ENCODE measurements at regions not wholly inside any gene's neighbourhood (a gene's known extent, or its start where the extent isn't known, plus 50 kb on each side); places are given as distances from the start of the nearest gene placed in this dataset.

DNA sequence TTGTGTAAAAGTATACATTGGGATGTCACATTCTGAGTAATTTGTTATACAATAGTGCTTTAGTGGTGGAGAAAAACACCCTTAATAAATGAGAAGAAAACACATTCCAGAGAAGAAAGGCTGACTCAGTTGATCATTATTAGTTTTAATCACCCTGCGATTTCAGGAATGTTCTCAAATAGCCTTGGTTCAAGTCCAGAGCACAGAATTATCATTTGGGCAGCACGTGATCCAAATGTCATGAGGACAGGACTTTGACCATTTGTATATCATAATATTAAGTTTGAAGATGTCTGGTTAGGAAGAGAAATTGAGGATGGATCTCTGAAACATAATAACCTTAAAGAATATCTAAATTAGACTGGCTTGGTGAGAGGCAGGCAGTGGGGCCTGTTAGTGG lies 1434.3 kb upstream of the TENM3 start:
- DNase-seq (ENCODE audit: low read depth) = no peak
- no peak overlapping the region for H3K4me3 ChIP-seq (ENCODE audit: low read depth, low read length)
- TF ChIP-seq, protein P1, sequence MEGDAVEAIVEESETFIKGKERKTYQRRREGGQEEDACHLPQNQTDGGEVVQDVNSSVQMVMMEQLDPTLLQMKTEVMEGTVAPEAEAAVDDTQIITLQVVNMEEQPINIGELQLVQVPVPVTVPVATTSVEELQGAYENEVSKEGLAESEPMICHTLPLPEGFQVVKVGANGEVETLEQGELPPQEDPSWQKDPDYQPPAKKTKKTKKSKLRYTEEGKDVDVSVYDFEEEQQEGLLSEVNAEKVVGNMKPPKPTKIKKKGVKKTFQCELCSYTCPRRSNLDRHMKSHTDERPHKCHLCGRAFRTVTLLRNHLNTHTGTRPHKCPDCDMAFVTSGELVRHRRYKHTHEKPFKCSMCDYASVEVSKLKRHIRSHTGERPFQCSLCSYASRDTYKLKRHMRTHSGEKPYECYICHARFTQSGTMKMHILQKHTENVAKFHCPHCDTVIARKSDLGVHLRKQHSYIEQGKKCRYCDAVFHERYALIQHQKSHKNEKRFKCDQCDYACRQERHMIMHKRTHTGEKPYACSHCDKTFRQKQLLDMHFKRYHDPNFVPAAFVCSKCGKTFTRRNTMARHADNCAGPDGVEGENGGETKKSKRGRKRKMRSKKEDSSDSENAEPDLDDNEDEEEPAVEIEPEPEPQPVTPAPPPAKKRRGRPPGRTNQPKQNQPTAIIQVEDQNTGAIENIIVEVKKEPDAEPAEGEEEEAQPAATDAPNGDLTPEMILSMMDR (IDR thresholded peaks at IDR 0.05; ENCODE audit: control insufficient read depth, extremely low read depth, insufficient read depth) = no peak

- H3K4me3 ChIP-seq (ENCODE audit: low read depth, low read length) = no peak overlapping the region
- TF ChIP-seq, protein P1 (IDR thresholded peaks at IDR 0.05; ENCODE audit: control insufficient read depth, extremely low read depth, insufficient read depth) = no peak
- DNase-seq (ENCODE audit: low read depth) = no peak
Measured at GRCh38 chr4:180809439-180809838, 1433.8 kb upstream of the TENM3 start.

DNA sequence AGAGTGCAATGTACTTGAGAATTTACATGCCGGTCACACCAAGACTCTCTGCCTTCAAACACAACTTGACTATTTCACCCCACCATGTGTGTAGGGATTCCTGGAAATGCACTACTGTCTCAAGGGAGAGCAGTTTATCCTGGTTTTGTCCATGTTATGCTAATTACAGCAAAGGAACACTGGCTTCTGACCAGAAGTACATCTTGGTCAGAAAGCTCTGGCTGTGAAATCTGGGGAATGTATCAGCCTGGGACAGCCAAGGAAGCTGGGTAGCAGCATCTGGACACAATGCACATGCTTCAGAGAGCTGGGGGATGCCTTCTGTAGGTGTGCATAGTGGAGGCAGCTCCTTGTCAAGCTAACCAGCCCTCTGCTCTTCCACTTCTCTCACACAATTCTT lies 1432.6 kb upstream of the TENM3 start:
- H3K4me3 ChIP-seq (ENCODE audit: low read depth, low read length) = no peak overlapping the region

DNA sequence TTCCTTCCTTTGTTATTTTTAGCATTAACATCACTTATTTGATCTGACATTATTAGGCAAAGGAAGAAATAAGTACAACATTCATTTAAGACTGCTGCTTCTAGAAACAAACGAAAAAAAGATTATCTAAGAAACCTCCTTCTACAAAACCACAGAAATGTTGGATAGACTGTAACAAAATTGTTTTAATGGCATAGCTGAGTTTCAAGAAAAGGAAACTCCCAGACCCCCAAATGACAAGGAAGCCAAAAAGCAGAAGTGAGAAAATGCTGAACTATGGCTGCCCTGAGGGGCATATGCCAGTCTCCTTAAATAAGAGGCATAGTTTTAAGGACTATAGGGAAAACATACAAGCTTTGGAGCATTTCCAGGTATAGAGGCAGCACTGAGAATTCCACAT lies 1431.6 kb upstream of the TENM3 start:
- H3K4me3 ChIP-seq (ENCODE audit: low read depth, low read length) = no peak overlapping the region
- TF ChIP-seq, protein P1 (IDR thresholded peaks at IDR 0.05; ENCODE audit: control insufficient read depth, extremely low read depth, insufficient read depth) = no peak
- no peak for DNase-seq (ENCODE audit: low read depth)

More for the DNA sequence above, 1432.6 kb upstream of the TENM3 start:
- no peak for DNase-seq (ENCODE audit: low read depth)
- TF ChIP-seq, protein P1 (IDR thresholded peaks at IDR 0.05; ENCODE audit: control insufficient read depth, extremely low read depth, insufficient read depth) = no peak

GRCh38 chr4:180812783-180813182 lies 1430.4 kb upstream of the TENM3 start:
- TF ChIP-seq, protein P1 (IDR thresholded peaks at IDR 0.05; ENCODE audit: control insufficient read depth, extremely low read depth, insufficient read depth) = no peak
- DNase-seq (ENCODE audit: low read depth) = no peak
- H3K4me3 ChIP-seq (ENCODE audit: low read depth, low read length) = no peak overlapping the region

DNA sequence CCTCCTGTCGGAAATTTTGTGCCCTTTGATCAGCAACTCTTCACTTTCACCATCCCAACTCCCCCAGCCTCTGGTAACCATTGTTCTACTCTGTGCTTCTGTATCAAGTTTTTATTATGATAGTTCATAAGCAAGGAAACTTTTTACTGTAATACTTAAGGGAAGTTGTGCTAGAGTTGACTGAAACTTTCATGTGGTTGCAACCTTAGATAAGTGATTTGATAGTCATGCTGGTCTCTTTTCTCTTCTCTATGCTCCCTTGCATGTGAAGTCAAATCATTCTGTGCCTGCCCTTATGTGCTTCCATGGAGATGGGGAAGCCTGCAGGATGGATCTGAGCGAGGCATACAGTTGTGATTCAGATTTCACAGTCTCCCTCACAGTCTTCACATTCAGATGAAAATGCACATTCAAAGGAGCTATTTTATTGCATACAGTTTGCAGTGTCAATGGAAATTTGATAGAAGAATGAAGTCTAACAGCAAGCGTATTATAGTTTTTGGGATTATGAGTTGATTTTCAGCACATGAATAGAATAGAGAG lies 1428.3 kb upstream of the TENM3 start:
- H3K4me3 ChIP-seq (ENCODE audit: low read depth, low read length) = no peak overlapping the region
- TF ChIP-seq, protein P1 (IDR thresholded peaks at IDR 0.05; ENCODE audit: control insufficient read depth, extremely low read depth, insufficient read depth) = no peak
- DNase-seq (ENCODE audit: low read depth) = no peak

GRCh38 chr4:180817529-180817928 lies 1425.7 kb upstream of the TENM3 start:
- TF ChIP-seq, protein P1 (IDR thresholded peaks at IDR 0.05; ENCODE audit: control insufficient read depth, extremely low read depth, insufficient read depth) = no peak
- H3K4me3 ChIP-seq (ENCODE audit: low read depth, low read length) = no peak overlapping the region
- no peak for DNase-seq (ENCODE audit: low read depth)

All from LNCaP clone FGC (cell line).